Activated naive CD8-positive, alpha-beta T cell treated with anti-CD3 and anti-CD28 coated beads, Interleukin-2, amount 10 ng/mL, durations not matched to agents 7 days and 5 days (primary cell): ENCODE measurements at regions not wholly inside any gene's neighbourhood (a gene's known extent, or its start where the extent isn't known, plus 50 kb on each side); places are given as distances from the start of the nearest gene placed in this dataset.

Experiments
- ATAC-seq: fragments of 150-1000 bp; cut with Tn5 transposase; one replicate; pipeline ENCODE4 v1.10.0; 2021; ENCODE audit warnings: low read depth, moderate library complexity
- POLR2A ChIA-PET: fragments of 350-600 bp; sonication (Branson Sonifier 250); formaldehyde crosslinking; loops from one replicate; lab custom pipeline; 2021; ENCODE audit warnings: antibody characterized with exemption; lab: Charles Lee
- DNase-seq: peaks from one replicate; pipeline ENCODE4 v3.0.0; 2021
- H3K27ac Mint-ChIP-seq: one replicate; pipeline ENCODE4 v1.8.0; 2022; ENCODE audit warnings: mild to moderate bottlenecking, mixed read lengths
- H3K27me3 Mint-ChIP-seq: one replicate; pipeline ENCODE4 v1.8.0; 2022; ENCODE audit warnings: mild to moderate bottlenecking, moderate library complexity, mixed read lengths
- H3K36me3 Mint-ChIP-seq: one replicate; pipeline ENCODE4 v1.8.0; 2021; ENCODE audit warnings: mild to moderate bottlenecking, mixed read lengths
- H3K4me1 Mint-ChIP-seq: one replicate; pipeline ENCODE4 v1.8.0; 2021; ENCODE audit warnings: mixed read lengths
- H3K4me3 Mint-ChIP-seq: one replicate; pipeline ENCODE4 v1.8.0; 2022; ENCODE audit warnings: mild to moderate bottlenecking, moderate library complexity, mixed read lengths
- H3K9me3 Mint-ChIP-seq: one replicate; pipeline ENCODE4 v1.8.0; 2021; ENCODE audit warnings: mixed read lengths

- no peaks in the 10 kb centered on the region for H3K36me3 Mint-ChIP-seq
- POLR2A ChIA-PET = no interaction called here
- no peaks in the 10 kb centered on the region for H3K9me3 Mint-ChIP-seq
- no peak overlapping the region for H3K4me3 Mint-ChIP-seq
- no peak for ATAC-seq
- H3K27me3 Mint-ChIP-seq = peaks cover under 1% of the 10 kb centered on the region
- H3K4me1 Mint-ChIP-seq = peaks cover 9% of the 10 kb centered on the region
- no peak for DNase-seq
- no peak overlapping the region for H3K27ac Mint-ChIP-seq
Observed at GRCh38 chr22:45061332-45061731, 51.5 kb upstream of the PHF21B start.

GRCh38 chr22:45064313-45065278 lies 54.8 kb upstream of the PHF21B start:
- no peak overlapping the region for H3K27ac Mint-ChIP-seq
- peaks cover 2% of the 10 kb centered on the region for H3K27me3 Mint-ChIP-seq
- DNase-seq = no peak
- no peaks in the 10 kb centered on the region for H3K36me3 Mint-ChIP-seq
- H3K4me1 Mint-ChIP-seq = peaks cover 7% of the 10 kb centered on the region
- peak; percentile 22 for ATAC-seq
- no peak overlapping the region for H3K4me3 Mint-ChIP-seq
- POLR2A ChIA-PET = no interaction called here
- peaks cover 4% of the 10 kb centered on the region for H3K9me3 Mint-ChIP-seq

- Mint-ChIP-seq H3K9me3 (peaks cover 4% of the 10 kb centered on the region), H3K4me1 (peaks cover 7% of the 10 kb centered on the region), H3K27ac (no peak overlapping the region), H3K36me3 (no peaks in the 10 kb centered on the region), H3K27me3 (peaks cover 2% of the 10 kb centered on the region), H3K4me3 (no peak overlapping the region)
- POLR2A ChIA-PET = no interaction called here
- DNase-seq = no peak
- no peak for ATAC-seq
Observed at GRCh38 chr22:45065726-45066125, 55.9 kb upstream of the PHF21B start.

GRCh38 chr22:45067731-45068130 lies 57.9 kb upstream of the PHF21B start:
- no peak overlapping the region for H3K4me3 Mint-ChIP-seq
- no peaks in the 10 kb centered on the region for H3K36me3 Mint-ChIP-seq
- DNase-seq = no peak
- no peak for ATAC-seq
- peaks cover 12% of the 10 kb centered on the region for H3K27me3 Mint-ChIP-seq
- POLR2A ChIA-PET = no interaction called here
- H3K4me1 Mint-ChIP-seq = peaks cover 10% of the 10 kb centered on the region
- peaks cover 4% of the 10 kb centered on the region for H3K9me3 Mint-ChIP-seq
- H3K27ac Mint-ChIP-seq = no peak overlapping the region

GRCh38 chr22:45069925-45070324 lies 60.1 kb upstream of the PHF21B start:
- no peak for ATAC-seq
- Mint-ChIP-seq H3K4me1 (peaks cover 2% of the 10 kb centered on the region), H3K27me3 (peaks cover 18% of the 10 kb centered on the region), H3K27ac (no peak overlapping the region), H3K36me3 (no peaks in the 10 kb centered on the region), H3K9me3 (peaks cover 4% of the 10 kb centered on the region), H3K4me3 (no peak overlapping the region)
- DNase-seq = no peak
- POLR2A ChIA-PET = no interaction called here

GRCh38 chr22:45071618-45072017 lies 61.8 kb upstream of the PHF21B start:
- H3K4me3 Mint-ChIP-seq = no peak overlapping the region
- POLR2A ChIA-PET = no interaction called here
- DNase-seq (no peak), ATAC-seq (no peak)
- peaks cover 4% of the 10 kb centered on the region for H3K9me3 Mint-ChIP-seq
- peaks cover 30% of the 10 kb centered on the region for H3K27me3 Mint-ChIP-seq
- H3K36me3 Mint-ChIP-seq = no peaks in the 10 kb centered on the region
- H3K27ac Mint-ChIP-seq = no peak overlapping the region
- H3K4me1 Mint-ChIP-seq = peaks cover 2% of the 10 kb centered on the region

- DNase-seq (no peak), ATAC-seq (no peak)
- peaks cover 2% of the 10 kb centered on the region for H3K4me1 Mint-ChIP-seq
- H3K27me3 Mint-ChIP-seq = peaks cover 30% of the 10 kb centered on the region
- no peak overlapping the region for H3K4me3 Mint-ChIP-seq
- H3K27ac Mint-ChIP-seq = no peak overlapping the region
- H3K36me3 Mint-ChIP-seq = no peaks in the 10 kb centered on the region
- POLR2A ChIA-PET = no interaction called here
- H3K9me3 Mint-ChIP-seq = peaks cover 4% of the 10 kb centered on the region
Observed at GRCh38 chr22:45072322-45072903, 62.6 kb upstream of the PHF21B start.

- ATAC-seq (no peak), DNase-seq (no peak)
- Mint-ChIP-seq H3K27me3 (peaks cover 33% of the 10 kb centered on the region), H3K27ac (peak overlapping the region; percentile 68), H3K4me3 (no peak overlapping the region), H3K36me3 (no peaks in the 10 kb centered on the region), H3K9me3 (peaks cover 4% of the 10 kb centered on the region), H3K4me1 (peaks cover 2% of the 10 kb centered on the region)
- POLR2A ChIA-PET = no interaction called here
Observed at GRCh38 chr22:45073064-45073463, 63.3 kb upstream of the PHF21B start.

GRCh38 chr22:45077286-45077685 lies 67.5 kb upstream of the PHF21B start:
- Mint-ChIP-seq H3K4me3 (no peak overlapping the region), H3K27ac (no peak overlapping the region), H3K36me3 (peaks cover 3% of the 10 kb centered on the region), H3K27me3 (peaks cover 34% of the 10 kb centered on the region), H3K4me1 (peaks cover 3% of the 10 kb centered on the region), H3K9me3 (peaks cover 4% of the 10 kb centered on the region)
- ATAC-seq = no peak
- POLR2A ChIA-PET = no interaction called here
- DNase-seq = no peak

GRCh38 chr22:45077826-45078334 lies 68.1 kb upstream of the PHF21B start:
- H3K4me1 Mint-ChIP-seq = peaks cover 1% of the 10 kb centered on the region
- peaks cover 29% of the 10 kb centered on the region for H3K27me3 Mint-ChIP-seq
- H3K4me3 Mint-ChIP-seq = no peak overlapping the region
- peaks cover 4% of the 10 kb centered on the region for H3K9me3 Mint-ChIP-seq
- H3K36me3 Mint-ChIP-seq = peaks cover 3% of the 10 kb centered on the region
- no peak overlapping the region for H3K27ac Mint-ChIP-seq
- DNase-seq (no peak), ATAC-seq (no peak)
- POLR2A ChIA-PET = no interaction called here

- DNase-seq (no peak), ATAC-seq (no peak)
Observed at GRCh38 chr22:45082795-45083194, 73.0 kb upstream of the PHF21B start.

GRCh38 chr22:45083659-45084305 lies 74.0 kb upstream of the PHF21B start:
- Mint-ChIP-seq H3K9me3 (peaks cover 4% of the 10 kb centered on the region), H3K27ac (no peak overlapping the region), H3K4me1 (peaks cover 4% of the 10 kb centered on the region), H3K27me3 (peaks cover 6% of the 10 kb centered on the region), H3K36me3 (peaks cover 3% of the 10 kb centered on the region), H3K4me3 (no peak overlapping the region)
- POLR2A ChIA-PET = no interaction called here
- ATAC-seq = no peak
- DNase-seq = no peak

More at GRCh38 chr22:45082795-45083194, 73.0 kb upstream of the PHF21B start:
- H3K36me3 Mint-ChIP-seq = peaks cover 3% of the 10 kb centered on the region
- no peak overlapping the region for H3K4me3 Mint-ChIP-seq
- peaks cover 4% of the 10 kb centered on the region for H3K4me1 Mint-ChIP-seq
- no peak overlapping the region for H3K27ac Mint-ChIP-seq
- H3K27me3 Mint-ChIP-seq = peaks cover 14% of the 10 kb centered on the region
- POLR2A ChIA-PET = no interaction called here
- H3K9me3 Mint-ChIP-seq = peaks cover 4% of the 10 kb centered on the region

GRCh38 chr22:45084400-45084920 lies 74.7 kb upstream of the PHF21B start:
- no peak overlapping the region for H3K4me3 Mint-ChIP-seq
- no peak overlapping the region for H3K27ac Mint-ChIP-seq
- ATAC-seq (no peak), DNase-seq (no peak)
- H3K36me3 Mint-ChIP-seq = peaks cover 3% of the 10 kb centered on the region
- POLR2A ChIA-PET = no interaction called here
- peaks cover 8% of the 10 kb centered on the region for H3K27me3 Mint-ChIP-seq
- peaks cover 4% of the 10 kb centered on the region for H3K4me1 Mint-ChIP-seq
- peaks cover 4% of the 10 kb centered on the region for H3K9me3 Mint-ChIP-seq
